GM21723 (cell line): ENCODE measurements at regions not wholly inside any gene's neighbourhood (a gene's known extent, or its start where the extent isn't known, plus 50 kb on each side); places are given as distances from the start of the nearest gene placed in this dataset.

ENCODE experiments used
- ATAC-seq: cut with Tn5 transposase; IDR thresholded peaks from one replicate; pipeline ENCODE4 v1.9.1; 2021; ENCODE audit warnings: mild to moderate bottlenecking, moderate library complexity; ENCODE audit not compliant: unreplicated experiment

DNA sequence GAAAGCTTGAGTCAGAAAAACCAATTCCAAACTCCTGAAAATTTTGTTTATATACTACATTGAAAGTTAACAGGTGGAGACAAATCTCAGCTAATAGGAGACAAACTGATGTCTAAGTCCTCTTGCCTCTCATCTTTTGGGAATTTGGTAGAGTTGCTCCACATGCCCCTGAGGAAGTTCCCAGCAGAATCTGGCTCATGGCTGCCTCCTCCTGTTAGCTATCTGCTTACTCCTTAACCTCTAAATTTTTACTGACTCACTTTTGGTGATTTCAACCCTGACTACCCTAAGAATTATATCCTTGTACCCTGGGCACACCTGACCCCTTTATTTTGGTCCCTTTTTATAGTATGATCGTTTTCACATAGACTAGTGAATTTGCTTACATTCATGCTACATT lies 633.7 kb upstream of the USP24 start:
- no peak for ATAC-seq

DNA sequence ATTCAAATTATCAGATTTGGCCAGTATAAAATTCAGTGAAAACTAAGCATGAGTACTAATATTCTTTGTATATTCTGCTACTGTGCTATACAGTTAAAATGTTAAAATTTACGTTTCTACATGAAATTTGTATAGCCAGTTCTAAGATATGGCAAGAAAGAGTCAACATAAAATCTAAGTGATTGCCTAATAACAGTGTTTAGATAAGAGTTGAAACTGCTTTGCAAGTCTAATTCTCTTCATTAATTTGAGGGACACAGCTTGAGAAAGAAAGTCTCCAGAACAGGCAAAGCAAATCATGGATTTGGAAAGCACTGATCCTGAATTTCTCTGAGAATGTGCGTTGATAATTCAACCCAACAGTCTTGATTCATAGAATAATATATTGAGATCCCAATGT lies 630.9 kb upstream of the USP24 start:
- no peak for ATAC-seq

DNA sequence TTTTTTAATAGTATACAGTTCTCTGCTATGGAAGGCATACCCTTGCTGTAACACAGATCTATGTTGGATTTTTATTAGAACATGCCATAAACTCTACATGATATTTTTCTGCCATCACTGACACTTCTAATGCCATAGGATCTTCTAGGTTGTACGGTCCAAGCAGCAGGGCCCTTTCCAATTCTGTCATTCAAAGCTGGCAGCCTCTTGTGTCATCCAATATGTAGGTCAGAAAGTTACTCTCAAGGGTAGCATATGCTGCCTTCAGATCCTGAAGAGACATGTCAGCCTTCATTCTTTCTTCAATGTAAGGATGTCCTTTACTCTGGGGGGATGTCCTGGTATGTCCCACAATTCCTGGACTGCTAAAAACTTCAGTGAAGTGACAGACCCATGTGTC lies 629.2 kb upstream of the USP24 start:
- no peak for ATAC-seq

DNA sequence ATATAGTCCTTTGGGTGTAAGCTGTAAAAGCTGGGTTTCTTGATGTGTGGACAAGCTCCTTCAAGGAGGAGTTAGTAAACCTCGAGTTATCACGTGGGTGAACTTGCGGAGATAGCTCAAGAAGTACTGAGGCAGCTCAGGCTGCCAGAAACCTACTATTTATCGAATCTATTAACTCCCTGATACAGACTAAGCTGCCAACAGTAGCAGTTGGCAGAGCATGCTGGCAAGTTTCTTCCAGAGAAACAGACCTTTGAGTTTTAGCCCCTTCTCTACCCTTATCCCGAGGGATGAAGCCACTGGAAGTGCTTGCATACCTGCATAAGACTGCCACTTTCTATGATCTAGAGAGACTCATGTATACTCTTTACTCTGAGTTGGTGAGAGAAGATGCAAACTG lies 624.5 kb upstream of the USP24 start:
- ATAC-seq: no peak

DNA sequence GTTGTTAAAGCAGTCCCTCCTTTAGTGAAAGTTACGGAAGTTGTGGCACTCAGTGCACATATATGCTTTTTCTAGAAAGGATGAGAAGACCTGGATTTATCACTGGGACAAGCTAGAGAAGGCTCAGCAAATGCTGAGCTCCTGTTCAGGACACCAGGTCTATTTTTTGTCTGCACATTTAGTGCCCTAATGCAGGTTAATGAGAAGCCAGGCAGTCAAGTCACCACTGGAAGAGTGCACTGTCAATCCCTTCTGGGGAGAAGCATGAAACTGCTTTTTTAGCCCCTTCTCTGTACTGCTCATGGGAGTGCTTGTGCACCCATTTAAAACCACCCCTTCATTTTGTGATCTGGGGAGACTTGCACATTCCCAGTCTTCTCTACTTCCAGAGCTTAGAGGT lies 624.1 kb upstream of the USP24 start:
- ATAC-seq: no peak

DNA sequence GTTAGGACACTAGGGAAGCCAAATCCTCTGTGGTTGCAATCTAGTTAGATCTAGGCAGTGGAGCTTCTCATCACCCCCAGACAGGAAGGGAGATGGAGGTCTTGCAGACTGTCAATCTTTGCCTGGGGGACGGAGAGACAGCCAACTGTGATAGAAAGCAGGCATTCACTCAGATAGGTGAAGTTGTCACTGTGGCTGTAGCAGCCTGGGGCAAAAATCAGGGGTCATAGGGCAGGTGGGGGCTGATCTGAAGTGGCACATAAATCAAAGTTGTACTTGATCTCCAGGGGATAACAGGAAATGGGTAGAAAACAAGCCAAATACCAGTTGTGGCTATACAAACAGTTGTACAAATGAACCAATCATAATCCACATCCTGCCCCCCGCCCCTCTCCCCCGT lies 620.9 kb upstream of the USP24 start:
- no peak for ATAC-seq

DNA sequence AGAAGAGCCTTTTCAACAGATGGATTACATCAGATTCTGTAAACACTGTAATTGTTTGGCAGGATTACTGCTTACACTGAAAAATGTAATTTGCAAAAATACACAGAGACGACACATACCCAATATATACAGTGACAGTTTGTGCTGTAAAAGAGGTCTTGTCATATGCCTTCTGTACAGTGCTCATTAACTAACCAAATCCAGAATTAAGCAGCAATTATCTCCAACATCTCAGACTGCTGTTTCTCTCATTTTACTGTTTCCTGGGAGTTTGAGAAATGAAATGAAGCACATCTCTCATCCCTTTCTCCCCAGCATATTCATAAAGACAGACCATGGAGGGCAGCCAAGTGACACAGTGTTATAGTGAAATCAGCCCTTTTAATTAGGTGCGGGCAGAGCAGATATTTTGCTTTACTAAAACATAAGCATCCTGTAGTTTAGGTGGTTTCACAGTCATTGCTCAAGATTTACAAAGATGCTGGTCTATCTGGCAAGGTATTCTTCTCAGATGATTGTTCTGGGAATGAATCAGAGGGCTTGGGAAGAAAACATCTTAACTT lies 618.4 kb upstream of the USP24 start:
- ATAC-seq: no peak

DNA sequence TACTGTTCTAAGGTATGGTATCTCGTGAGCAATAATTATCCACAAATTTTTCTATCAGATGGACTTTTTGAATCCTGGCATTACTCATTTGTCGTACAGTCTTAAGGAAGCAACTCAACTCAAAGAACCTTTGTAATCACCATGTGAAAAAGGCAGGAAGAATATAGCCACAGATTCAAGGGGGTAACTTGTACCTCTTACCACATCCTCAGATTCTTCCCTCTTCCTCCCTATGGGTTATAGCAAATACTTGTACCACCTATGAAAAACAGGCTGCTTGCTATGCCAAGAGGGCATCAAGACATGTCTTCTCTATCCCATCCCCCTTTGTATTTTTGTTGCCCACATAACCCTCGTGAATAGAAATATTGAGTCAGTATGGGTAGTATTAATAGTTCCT lies 616.6 kb upstream of the USP24 start:
- ATAC-seq: no peak

DNA sequence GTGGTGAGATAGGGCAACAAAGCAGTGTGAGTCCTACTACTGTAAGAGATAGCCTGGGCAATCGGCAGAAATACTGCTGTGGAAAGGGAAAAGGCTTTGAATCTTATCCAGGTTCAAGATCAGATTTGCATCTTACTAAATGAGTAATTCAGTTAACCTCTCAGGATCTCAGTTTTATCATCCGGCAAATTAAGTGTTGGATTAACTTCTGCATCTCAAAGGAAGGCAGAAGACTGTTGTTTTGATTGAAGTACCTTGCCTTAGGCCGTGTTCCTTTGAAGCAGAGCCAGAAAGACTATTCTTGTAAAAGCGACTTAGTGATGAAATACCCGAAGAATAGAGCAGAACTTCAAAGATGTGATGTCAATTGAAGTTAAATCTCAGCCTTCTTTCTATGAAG lies 612.9 kb upstream of the USP24 start:
- ATAC-seq: no peak

DNA sequence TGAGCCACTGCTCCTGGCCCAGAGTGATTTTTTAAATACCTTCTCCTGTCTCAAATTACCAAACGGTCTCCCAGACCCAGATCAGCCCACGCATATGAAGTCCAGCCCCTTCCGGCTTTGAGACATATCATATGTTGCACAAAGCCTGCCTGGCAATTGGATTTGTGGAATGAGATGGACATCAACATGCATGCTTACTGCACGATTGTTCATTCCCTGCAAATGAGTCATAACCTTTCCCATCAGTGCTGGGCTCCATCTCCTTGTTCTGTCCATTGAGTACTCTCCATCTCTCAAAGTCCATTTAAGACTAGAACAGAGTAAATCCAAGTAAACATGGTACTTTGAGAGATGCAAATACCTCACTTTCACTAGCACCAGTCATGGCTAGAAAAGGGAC lies 612.2 kb upstream of the USP24 start:
- no peak for ATAC-seq

DNA sequence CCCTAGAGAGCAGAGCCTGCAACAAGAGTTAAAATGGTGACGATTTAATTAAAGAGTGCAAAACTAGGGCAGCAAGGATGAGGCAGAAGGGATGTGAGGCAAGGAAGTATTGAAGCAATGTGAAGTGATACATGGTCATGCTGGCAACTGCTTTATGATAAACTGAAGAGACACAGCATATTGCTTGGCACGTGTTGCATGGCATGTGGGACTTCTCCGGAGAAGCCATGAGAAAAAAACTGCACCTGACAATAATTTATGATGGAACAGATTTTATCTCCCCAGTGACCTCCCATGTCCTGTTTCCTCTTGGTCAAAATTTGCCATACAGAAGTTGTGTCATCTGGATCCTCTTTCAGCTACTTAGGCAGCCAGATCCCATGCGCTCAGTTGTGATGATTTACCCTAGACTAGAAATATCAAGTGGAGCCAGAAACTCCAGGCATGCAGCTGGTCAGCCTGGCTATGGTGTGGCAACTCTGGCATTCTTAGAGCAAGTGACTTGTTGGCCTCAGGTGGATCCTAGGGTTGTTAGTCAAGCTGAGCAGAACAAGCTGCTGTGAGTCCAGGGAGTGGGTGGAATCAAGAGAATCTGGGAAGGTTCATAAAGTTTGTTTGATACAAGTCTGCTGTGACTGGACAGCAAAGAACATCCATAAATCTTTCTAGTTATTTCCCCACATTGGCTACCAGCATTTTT lies 611.4 kb upstream of the USP24 start:
- no peak for ATAC-seq

DNA sequence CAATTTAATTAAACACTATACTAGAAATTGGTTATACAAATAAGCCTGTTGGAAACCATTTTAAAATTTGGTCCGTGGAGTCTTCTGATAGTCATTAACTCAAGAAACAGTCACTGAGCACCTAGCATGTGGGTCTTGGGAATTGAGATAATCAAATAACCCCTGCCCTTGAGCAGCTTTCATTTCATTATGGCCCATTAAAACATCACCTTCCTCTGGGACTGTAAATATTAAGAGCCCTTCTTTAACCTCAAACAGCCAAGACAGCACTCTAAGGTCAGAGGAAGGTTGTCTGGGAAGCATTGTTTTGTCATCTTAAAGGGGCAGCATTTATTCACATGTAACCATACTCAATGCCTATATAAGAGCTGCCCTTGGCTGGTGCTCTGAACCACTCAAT lies 610.3 kb upstream of the USP24 start:
- ATAC-seq: no peak

DNA sequence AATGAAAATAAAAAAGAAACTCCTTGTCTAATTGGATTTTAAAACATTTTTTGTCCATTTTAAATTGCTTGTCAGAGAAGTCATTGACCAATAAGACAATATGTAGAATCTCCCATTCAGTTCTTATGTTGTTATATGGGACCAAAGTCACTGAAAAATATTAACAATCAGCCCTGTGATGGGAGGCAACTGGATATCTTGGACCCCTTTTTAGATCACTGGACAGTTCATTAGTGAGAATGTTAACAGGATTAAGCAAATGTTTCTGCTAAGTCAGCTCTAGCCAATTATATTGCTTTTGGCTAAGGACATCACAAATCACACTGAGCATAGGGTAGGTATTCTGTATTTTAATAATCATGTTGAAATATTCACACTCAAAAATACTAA lies 609.1 kb upstream of the USP24 start:
- no peak for ATAC-seq

DNA sequence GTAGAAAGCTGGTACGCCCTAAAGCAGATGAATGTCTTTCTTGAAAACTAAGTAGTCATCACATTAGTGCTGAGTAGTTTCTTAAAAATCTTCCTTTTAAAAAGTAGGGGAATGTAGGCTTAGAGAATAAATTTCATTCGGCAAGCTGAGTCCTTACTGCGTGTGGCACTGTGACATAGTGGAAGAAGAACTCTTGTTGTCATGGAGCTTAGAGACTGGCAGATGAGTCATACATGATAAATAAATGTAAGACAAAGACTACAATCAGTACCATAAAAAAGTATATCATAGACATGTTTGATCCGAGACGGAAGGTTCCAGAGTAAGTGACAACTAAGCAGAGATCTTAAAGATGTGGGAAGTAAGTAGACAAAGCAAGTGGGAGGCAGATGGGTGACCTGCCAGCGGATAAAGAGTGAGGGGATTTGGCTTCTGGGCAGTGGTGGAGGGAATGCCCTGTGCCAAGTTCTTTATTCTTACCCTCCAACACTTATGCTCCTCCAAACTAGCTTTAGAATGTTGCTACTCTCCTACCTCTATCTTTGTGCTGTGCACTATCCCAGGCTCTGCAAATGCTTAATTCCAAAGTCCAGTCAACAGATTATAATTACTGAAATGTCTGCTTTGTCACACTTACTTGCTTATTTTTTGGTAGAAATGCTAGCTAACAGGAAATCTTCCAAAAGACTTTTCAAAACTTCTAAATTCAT lies 608.5 kb upstream of the USP24 start:
- no peak for ATAC-seq

DNA sequence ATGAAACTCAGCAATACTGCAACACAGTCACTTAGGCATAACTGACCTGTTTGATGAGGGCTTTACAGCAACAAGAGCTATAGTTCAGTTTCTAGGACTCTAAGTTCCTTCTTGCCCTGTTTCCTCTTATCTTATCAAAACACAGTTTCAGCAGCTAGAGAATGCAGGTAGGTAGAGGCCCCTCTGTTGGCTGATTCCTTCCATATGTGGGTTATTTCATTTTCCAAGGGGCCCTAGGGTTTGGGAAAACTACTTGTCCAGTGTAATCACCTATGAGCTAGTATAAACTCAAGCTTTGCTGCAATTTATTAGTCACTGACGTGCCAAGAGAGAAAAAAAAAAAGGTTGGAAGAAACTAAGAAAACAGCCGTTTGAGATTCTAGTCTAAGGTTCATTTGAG lies 607.7 kb upstream of the USP24 start:
- ATAC-seq: no peak

DNA sequence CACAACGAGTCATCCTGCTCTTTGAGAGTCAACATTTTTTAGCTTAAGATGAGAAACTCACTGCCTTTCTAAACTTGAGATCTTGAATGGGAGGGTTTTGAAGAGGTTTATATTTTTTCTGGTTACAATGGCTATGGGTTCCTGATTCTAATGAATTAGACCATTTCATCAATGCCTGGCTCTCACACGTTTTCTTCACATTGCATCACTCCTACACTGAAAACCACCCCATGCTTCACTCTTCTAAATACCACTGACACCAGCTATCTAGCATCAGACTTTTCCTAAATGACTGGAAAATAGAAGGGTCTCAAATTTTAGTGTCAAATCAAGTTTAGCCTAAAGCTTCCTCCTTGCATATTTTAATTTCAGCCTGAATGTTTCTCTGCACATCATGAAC lies 606.1 kb upstream of the USP24 start:
- ATAC-seq: no peak

DNA sequence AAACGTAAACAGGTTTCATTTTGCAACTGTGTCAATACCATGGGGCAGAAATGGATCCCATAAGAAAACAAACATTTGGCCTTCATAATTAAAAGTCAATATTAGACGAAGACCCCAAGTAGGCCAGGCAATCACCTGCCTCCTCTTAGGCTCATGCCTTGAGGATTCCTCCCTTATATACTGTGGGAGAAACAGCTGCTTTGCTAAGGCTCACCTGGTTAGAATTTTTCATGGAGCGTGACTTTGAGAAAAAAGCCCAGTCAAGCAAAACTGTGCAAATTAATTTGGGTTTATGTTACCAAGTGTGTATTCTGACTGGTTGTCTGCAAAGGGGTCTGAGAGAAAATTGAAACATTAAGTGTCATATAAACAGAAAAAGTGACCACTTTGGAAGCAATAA lies 605.3 kb upstream of the USP24 start:
- ATAC-seq: no peak

DNA sequence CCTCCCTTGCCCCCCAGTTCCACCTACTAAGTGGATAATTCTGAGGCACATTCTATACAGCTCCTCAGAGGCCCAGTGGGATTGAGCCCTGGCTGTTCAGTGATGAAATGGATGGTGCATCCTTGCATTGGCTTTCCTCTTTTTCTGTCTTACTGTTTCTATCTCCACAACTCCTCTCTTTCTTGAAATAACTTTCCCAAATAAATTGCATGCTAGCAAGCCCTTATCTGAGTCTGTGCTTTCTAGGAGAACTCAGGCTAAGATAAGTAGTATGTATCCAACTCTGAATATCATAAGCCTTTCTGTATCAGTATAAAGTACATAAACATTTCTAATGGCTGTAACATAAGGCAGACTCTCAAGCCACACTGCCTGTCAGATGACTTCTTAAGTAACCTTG lies 603.8 kb upstream of the USP24 start:
- no peak for ATAC-seq

DNA sequence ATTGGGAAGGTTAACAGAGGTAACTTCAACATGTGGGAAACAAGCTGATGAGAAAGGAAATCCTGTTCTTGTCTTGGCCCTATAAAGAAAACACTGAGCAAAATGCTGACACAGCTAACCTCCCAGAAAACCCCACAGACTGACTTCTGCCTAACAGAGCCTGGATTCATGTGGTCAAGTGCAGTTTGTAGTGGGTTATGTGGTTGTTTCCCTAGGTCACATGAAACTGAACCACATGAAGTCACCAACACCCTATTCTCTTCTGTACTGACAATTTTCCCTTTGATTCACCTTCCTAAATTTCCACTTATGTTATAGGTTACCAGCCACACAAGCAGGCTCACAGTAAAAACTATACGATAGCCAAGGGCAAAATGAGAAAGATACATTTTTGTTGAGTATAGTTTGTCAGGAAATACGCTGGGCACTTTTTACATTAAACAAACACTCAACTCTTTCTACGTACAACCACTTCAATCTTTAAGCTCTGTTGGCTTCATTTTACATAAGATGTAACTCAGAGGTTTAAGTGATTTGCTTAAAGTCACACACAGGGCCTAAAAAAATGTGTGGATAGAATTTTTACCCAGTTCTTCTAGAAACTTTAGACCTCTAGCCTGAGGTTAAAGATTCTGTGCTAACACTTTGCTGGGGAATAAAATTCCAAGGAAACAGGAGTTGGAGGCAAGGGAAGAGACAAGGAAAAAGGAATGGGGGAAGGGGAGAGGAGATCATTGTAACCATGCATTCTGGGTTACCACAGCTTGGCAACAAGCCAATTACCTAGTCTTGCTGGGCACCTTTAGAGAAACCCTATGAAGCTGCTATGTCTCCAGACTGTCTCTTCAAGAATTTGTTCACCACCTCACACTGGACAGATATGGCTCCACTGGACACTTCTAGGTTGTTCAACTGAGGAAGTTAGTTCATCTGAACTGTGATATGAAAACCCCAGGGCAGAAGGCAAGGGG lies 601.6 kb upstream of the USP24 start:
- ATAC-seq: no peak

DNA sequence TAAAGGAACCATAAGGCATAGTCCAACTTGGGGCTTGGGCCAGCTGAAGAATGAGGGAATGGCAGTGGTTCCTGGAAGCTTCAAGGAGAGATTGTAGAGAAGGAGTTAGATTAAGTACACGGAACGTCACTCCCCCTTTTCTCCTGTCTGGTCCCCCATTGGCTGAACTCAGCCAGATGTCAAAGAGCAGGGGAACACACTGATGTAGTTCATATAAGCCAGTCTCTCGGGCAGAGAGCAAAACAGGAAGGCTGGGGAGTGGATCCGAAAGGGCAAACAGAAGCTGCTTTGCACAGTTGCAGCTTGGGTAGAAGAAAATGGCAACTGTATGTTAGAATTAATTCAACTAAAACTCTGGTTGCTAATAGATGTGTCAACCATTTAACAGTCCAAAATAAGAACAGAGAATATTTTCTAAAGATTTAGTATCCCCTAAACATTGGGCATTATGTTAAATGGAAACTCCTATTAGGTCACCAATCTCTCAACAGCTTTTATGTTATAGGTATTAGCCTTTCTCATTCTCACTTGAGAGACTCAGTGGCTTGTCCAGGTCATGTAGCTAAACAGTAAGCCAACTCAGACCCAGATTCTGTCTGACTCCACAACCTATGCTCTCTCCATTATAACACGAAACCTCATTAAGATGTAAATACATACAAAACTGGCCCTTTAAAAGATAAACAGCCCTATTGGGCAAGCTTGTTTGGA lies 600.7 kb upstream of the USP24 start:
- no peak for ATAC-seq

DNA sequence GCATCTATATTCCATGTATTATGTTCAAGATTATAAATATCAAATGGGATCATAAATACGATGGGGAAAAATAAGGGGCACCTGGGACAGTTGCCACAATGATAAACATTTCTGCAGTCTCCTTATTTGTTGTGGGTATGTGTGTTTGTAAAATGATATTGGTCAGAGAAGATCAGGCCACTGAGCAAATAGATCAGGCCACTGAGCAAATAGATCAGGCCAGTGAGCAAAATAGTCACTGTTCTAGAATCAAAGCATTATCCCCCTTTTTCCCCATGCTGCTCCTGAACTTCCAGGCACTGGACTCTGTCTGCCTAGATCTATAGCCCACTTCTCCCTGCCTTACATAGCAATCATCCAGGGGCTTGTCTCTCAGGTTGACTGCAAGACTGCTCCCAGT lies 599.8 kb upstream of the USP24 start:
- ATAC-seq: no peak
